PFSK-1 (cell line): ENCODE measurements at regions not wholly inside any gene's neighbourhood (a gene's known extent, or its start where the extent isn't known, plus 50 kb on each side); places are given as distances from the start of the nearest gene placed in this dataset.

Source experiments
- FOXP2 ChIP-seq: optimal IDR thresholded peaks from 2 replicates; pipeline ENCODE3; 2011; ENCODE audit warnings: borderline replicate concordance, control low read depth, inconsistent platforms; ENCODE audit not compliant: insufficient read depth; ENCODE audit errors: extremely low read length, extremely low read depth
- POLR2AphosphoS5 ChIP-seq: IDR thresholded peaks from 2 replicates; pipeline ENCODE4 v1.6.1; 2012; ENCODE audit warnings: low read depth, mild to moderate bottlenecking, control low read depth, low read length, moderate library complexity
- SIN3A ChIP-seq: IDR thresholded peaks from 2 replicates; pipeline ENCODE4 v1.6.1; 2012; ENCODE audit warnings: mild to moderate bottlenecking, low read length, moderate library complexity, borderline replicate concordance; ENCODE audit not compliant: insufficient read depth
- TAF1 ChIP-seq: IDR thresholded peaks from 2 replicates; pipeline ENCODE4 v1.6.1; 2012; ENCODE audit warnings: low read length, control low read depth, borderline replicate concordance; ENCODE audit not compliant: insufficient read depth
- TF ChIP-seq, protein P1 (sequence below), 2 experiments: IDR thresholded peaks; 2 replicates each; pipeline versions ENCODE4 v1.6.1 to v1.8.0; 2011 to 2012; ENCODE audit warnings: low read depth in 2 of 2, low read length in 2 of 2, control low read depth in 1 of 2, inconsistent platforms in 1 of 2, mild to moderate bottlenecking in 1 of 2, moderate library complexity in 1 of 2; ENCODE audit not compliant: insufficient read depth in 1 of 2

DNA sequence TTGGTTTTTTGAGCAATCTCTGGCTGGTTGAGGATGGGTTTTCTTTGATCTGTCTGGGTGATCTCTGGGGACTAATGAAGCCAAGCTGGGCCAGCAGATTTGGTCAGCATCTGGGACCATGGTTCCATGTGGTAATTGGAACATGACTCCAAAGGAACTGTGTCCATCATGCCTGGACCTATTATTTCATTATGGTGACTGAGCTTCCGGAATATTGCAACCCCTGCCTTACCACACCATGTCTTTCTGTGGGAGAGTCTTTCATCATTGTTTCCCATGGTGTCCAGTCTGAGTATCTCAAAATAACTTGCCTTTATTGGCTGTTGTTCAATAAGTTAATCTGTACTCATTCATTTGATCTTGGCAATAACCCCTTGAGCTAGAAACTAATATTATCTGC is 624.9 kb upstream of the TBX3 start:
- TF ChIP-seq FOXP2 (no peak), POLR2AphosphoS5 (no peak)

- TF ChIP-seq POLR2AphosphoS5 (no peak), TAF1 (no peak), FOXP2 (no peak), SIN3A (no peak)
- TF ChIP-seq, protein P1, sequence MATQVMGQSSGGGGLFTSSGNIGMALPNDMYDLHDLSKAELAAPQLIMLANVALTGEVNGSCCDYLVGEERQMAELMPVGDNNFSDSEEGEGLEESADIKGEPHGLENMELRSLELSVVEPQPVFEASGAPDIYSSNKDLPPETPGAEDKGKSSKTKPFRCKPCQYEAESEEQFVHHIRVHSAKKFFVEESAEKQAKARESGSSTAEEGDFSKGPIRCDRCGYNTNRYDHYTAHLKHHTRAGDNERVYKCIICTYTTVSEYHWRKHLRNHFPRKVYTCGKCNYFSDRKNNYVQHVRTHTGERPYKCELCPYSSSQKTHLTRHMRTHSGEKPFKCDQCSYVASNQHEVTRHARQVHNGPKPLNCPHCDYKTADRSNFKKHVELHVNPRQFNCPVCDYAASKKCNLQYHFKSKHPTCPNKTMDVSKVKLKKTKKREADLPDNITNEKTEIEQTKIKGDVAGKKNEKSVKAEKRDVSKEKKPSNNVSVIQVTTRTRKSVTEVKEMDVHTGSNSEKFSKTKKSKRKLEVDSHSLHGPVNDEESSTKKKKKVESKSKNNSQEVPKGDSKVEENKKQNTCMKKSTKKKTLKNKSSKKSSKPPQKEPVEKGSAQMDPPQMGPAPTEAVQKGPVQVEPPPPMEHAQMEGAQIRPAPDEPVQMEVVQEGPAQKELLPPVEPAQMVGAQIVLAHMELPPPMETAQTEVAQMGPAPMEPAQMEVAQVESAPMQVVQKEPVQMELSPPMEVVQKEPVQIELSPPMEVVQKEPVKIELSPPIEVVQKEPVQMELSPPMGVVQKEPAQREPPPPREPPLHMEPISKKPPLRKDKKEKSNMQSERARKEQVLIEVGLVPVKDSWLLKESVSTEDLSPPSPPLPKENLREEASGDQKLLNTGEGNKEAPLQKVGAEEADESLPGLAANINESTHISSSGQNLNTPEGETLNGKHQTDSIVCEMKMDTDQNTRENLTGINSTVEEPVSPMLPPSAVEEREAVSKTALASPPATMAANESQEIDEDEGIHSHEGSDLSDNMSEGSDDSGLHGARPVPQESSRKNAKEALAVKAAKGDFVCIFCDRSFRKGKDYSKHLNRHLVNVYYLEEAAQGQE (IDR thresholded peaks at IDR 0.05; ENCODE audit: insufficient read depth in 1 of 2, low read depth in 2 of 2, low read length in 2 of 2), result no peak
Measured at GRCh38 chr12:115306380-115306779, 622.4 kb upstream of the TBX3 start.

- TF ChIP-seq FOXP2, result no peak
- TF ChIP-seq TAF1, result no peak
- TF ChIP-seq POLR2AphosphoS5, result no peak
- TF ChIP-seq SIN3A, result no peak
- TF ChIP-seq, protein P1 (IDR thresholded peaks at IDR 0.05; ENCODE audit: insufficient read depth in 1 of 2, low read depth in 2 of 2, low read length in 2 of 2), result no peak
Measured at GRCh38 chr12:115305867-115306266, 621.9 kb upstream of the TBX3 start.

- TF ChIP-seq TAF1, result no peak
- no peak for TF ChIP-seq SIN3A
- TF ChIP-seq POLR2AphosphoS5, result no peak
- TF ChIP-seq, protein P1 (IDR thresholded peaks at IDR 0.05; ENCODE audit: insufficient read depth in 1 of 2, low read depth in 2 of 2, low read length in 2 of 2), result no peak
- no peak for TF ChIP-seq FOXP2
Measured at GRCh38 chr12:115305275-115305674, 621.3 kb upstream of the TBX3 start.

- no peak for TF ChIP-seq POLR2AphosphoS5
- no peak for TF ChIP-seq SIN3A
- TF ChIP-seq, protein P1 (IDR thresholded peaks at IDR 0.05; ENCODE audit: insufficient read depth in 1 of 2, low read depth in 2 of 2, low read length in 2 of 2), result no peak
- TF ChIP-seq TAF1, result no peak
- no peak for TF ChIP-seq FOXP2
Measured at GRCh38 chr12:115303723-115304309, 619.8 kb upstream of the TBX3 start.
